IMR-90 (cell line): ENCODE measurements at regions not wholly inside any gene's neighbourhood (a gene's known extent, or its start where the extent isn't known, plus 50 kb on each side); places are given as distances from the start of the nearest gene placed in this dataset.

Source experiments
- ATAC-seq: fragments of 200-7000 bp; cut with Tn5 transposase; 2 replicates; pipeline ENCODE4 v1.9.1; 2020; ENCODE audit warnings: low read depth, mild to moderate bottlenecking, moderate library complexity
- BruUV-seq: library from RNA; stranded (reverse); fragments of 400-500 nt; replicated peaks from 2 replicates; lab custom pipeline; 2021; lab: Mats Ljungman, UMichigan
- CTCF ChIA-PET: fragments of 300-600 bp; formaldehyde crosslinking; extraction: SDS; loops from one replicate; lab custom pipeline; 2021; ENCODE audit warnings: antibody characterized with exemption; lab: Yijun Ruan, JAX
- POLR2A ChIA-PET: fragments of 300-600 bp; sonication (Branson Sonifier 250); formaldehyde crosslinking; loops from one replicate; lab custom pipeline; 2022; ENCODE audit warnings: antibody characterized with exemption; ENCODE audit not compliant: unreplicated experiment; lab: Charles Lee
- DNase-seq: peaks from one replicate; pipeline ENCODE4 v3.0.0; 2013
- H2AFZ ChIP-seq: replicated peaks from 2 replicates; pipeline ENCODE3; 2013; ENCODE audit warnings: low read length, mild to moderate bottlenecking; ENCODE audit not compliant: poor library complexity
- H2AK5ac ChIP-seq: 2 replicates; pipeline ENCODE4 v1.6.1; 2013; ENCODE audit warnings: low read depth, low read length, inconsistent platforms
- H2AK9ac ChIP-seq: replicated peaks from 2 replicates; pipeline ENCODE3; 2013; ENCODE audit warnings: mild to moderate bottlenecking, low read depth, low read length, moderate library complexity; ENCODE audit not compliant: poor library complexity
- H2BK120ac ChIP-seq: 2 replicates; pipeline ENCODE4 v1.6.1; 2013; ENCODE audit warnings: low read depth, low read length, inconsistent platforms
- H2BK15ac ChIP-seq: 3 replicates; pipeline ENCODE4 v1.6.1; 2013; ENCODE audit warnings: low read depth, low read length, inconsistent platforms
- H2BK20ac ChIP-seq: 2 replicates; pipeline ENCODE4 v1.6.1; 2013; ENCODE audit warnings: low read depth, mild to moderate bottlenecking, inconsistent platforms, low read length, moderate library complexity
- H2BK5ac ChIP-seq: 2 replicates; pipeline ENCODE4 v1.6.1; 2013; ENCODE audit warnings: mild to moderate bottlenecking, low read depth, low read length, inconsistent platforms; ENCODE audit not compliant: poor library complexity, severe bottlenecking
- H3K14ac ChIP-seq: replicated peaks from 2 replicates; pipeline ENCODE4 v1.6.1; 2013; ENCODE audit warnings: low read depth, low read length, inconsistent platforms
- H3K18ac ChIP-seq: 2 replicates; pipeline ENCODE4 v1.6.1; 2013; ENCODE audit warnings: low read depth, low read length, control low read depth
- H3K23ac ChIP-seq: 2 replicates; pipeline ENCODE4 v1.6.1; 2013; ENCODE audit warnings: low read depth, low read length, inconsistent platforms
- H3K27ac ChIP-seq: 2 replicates; pipeline ENCODE4 v1.5.1; 2013; ENCODE audit warnings: mild to moderate bottlenecking, control low read depth, low read length; ENCODE audit not compliant: insufficient read depth
- H3K27me3 ChIP-seq: 2 replicates; pipeline ENCODE4 v1.6.1; 2013; ENCODE audit warnings: low read length; ENCODE audit not compliant: control insufficient read depth, insufficient read depth
- H3K36me3 ChIP-seq: 2 replicates; pipeline ENCODE4 v1.6.1; 2013; ENCODE audit warnings: low read length, mixed read lengths; ENCODE audit not compliant: control insufficient read depth, insufficient read depth
- H3K4ac ChIP-seq: 2 replicates; pipeline ENCODE4 v1.6.1; 2013; ENCODE audit warnings: low read depth, low read length, inconsistent platforms
- H3K4me1 ChIP-seq: 2 replicates; pipeline ENCODE4 v1.6.1; 2013; ENCODE audit warnings: low read length, mixed read lengths; ENCODE audit not compliant: control insufficient read depth, insufficient read depth
- H3K4me2 ChIP-seq: 2 replicates; pipeline ENCODE4 v1.6.1; 2013; ENCODE audit warnings: low read depth, mild to moderate bottlenecking, control low read depth, low read length, moderate library complexity
- H3K4me3 ChIP-seq: 2 replicates; pipeline ENCODE4 v1.5.1; 2013; ENCODE audit warnings: low read depth, mild to moderate bottlenecking, control low read depth, low read length, moderate library complexity; ENCODE audit not compliant: insufficient read depth
- H3K56ac ChIP-seq: 2 replicates; pipeline ENCODE4 v1.6.1; 2013; ENCODE audit warnings: low read length, inconsistent platforms; ENCODE audit not compliant: insufficient read depth; ENCODE audit errors: extremely low read depth
- H3K79me1 ChIP-seq, 2 experiments: 2 replicates each; pipeline ENCODE4 v1.6.1; 2013; ENCODE audit warnings: low read length in 2 of 2, inconsistent platforms in 1 of 2, low read depth in 1 of 2
- H3K9ac ChIP-seq: 2 replicates; pipeline ENCODE4 v1.6.1; 2013; ENCODE audit warnings: low read depth, low read length, control low read depth
- H3K9me1 ChIP-seq: 2 replicates; pipeline ENCODE4 v1.6.1; 2013; ENCODE audit warnings: low read length, inconsistent platforms; ENCODE audit not compliant: insufficient read depth
- H3K9me3 ChIP-seq: 2 replicates; pipeline ENCODE4 v1.6.1; 2013; ENCODE audit warnings: low read length; ENCODE audit not compliant: control insufficient read depth, insufficient read depth
- H4K20me1 ChIP-seq: 2 replicates; pipeline ENCODE4 v1.6.1; 2013; ENCODE audit warnings: low read length, inconsistent platforms; ENCODE audit not compliant: insufficient read depth
- H4K5ac ChIP-seq: 2 replicates; pipeline ENCODE4 v1.6.1; 2013; ENCODE audit warnings: mild to moderate bottlenecking, low read depth, low read length, control low read depth
- H4K8ac ChIP-seq, 2 experiments: 2 replicates each; pipeline ENCODE4 v1.6.1; 2013; ENCODE audit warnings: low read depth in 2 of 2, low read length in 2 of 2, control low read depth in 1 of 2, inconsistent platforms in 1 of 2
- H4K91ac ChIP-seq: 2 replicates; pipeline ENCODE4 v1.6.1; 2013; ENCODE audit warnings: low read depth, low read length, inconsistent platforms; ENCODE audit not compliant: insufficient read depth
- CEBPB ChIP-seq: IDR thresholded peaks from 2 replicates; pipeline ENCODE4 v1.6.1; 2012; ENCODE audit warnings: low read depth, low read length, improper control_type of control experiment
- FOS ChIP-seq: fragments of 150-350 bp; IDR thresholded peaks from 2 replicates; pipeline ENCODE4 v1.6.1; 2016; ENCODE audit warnings: low read depth, low read length
- WGBS, 2 experiments: methylation state at CpG; one replicate each; pipeline versions ENCODE4 v1.1.5 to v1.1.7; 2013; ENCODE audit warnings: missing lambda C conversion rate in 2 of 2; ENCODE audit not compliant: insufficient read length in 1 of 2; ENCODE audit errors: extremely low coverage in 2 of 2; 5-methylcytosine and 5-hydroxymethylcytosine counted together
- dilution Hi-C: fragments of 300-500 bp; cut with HindIII; formaldehyde crosslinking; loops from one replicate; pipeline ENCODE4 v1.14.3; 2018; ENCODE audit warnings: low sequenced_read_pairs; ENCODE audit not compliant: unreplicated experiment
- in situ Hi-C: fragments of 300-500 bp; cut with MboI; formaldehyde crosslinking; loops from 3 replicates; pipeline ENCODE4 v1.14.3; 2019; ENCODE audit warnings: low sequenced_read_pairs, inconsistent platforms, mixed read lengths
- intact Hi-C: fragments of 100-400 bp; cut with micrococcal nuclease; formaldehyde crosslinking; loops from 2 replicates; pipeline ENCODE4 v1.10.0; 2022

- intact Hi-C loops (no loop called here), dilution Hi-C loops (no loop called here), in situ Hi-C loops (no loop called here)
- no peak overlapping the region for H4K5ac ChIP-seq
- H4K8ac ChIP-seq, result no peak overlapping the region
- no peak overlapping the region for H3K4me3 ChIP-seq
- no peak overlapping the region for H2BK5ac ChIP-seq
- POLR2A ChIA-PET, result no interaction called here
- no peaks in the 10 kb centered on the region for H3K79me1 ChIP-seq
- H2BK120ac ChIP-seq, result no peak overlapping the region
- no peak overlapping the region for H4K91ac ChIP-seq
- no peak overlapping the region for H3K56ac ChIP-seq
- H3K9me3 ChIP-seq, result peaks cover 5% of the 10 kb centered on the region
- no peak overlapping the region for H3K18ac ChIP-seq
- no peak overlapping the region for H2BK15ac ChIP-seq
- no peaks in the 10 kb centered on the region for H3K36me3 ChIP-seq
- DNase-seq, result no peak
- CTCF ChIA-PET, result no interaction called here
- TF ChIP-seq CEBPB (no peak), FOS (no peak)
- no peak overlapping the region for H3K14ac ChIP-seq
- H3K27me3 ChIP-seq, result no peaks in the 10 kb centered on the region
- no peak overlapping the region for H2AK5ac ChIP-seq
- H3K4ac ChIP-seq, result no peak overlapping the region
- no peak overlapping the region for H2BK20ac ChIP-seq
- 100% methylated on average over 1 of the region's 4 CpGs; no CpG with 5 or more reads in 1 of the 2 experiments for WGBS, 2 experiments
- no peak overlapping the region for H2AFZ ChIP-seq
- no peaks in the 10 kb centered on the region for H3K9me1 ChIP-seq
- no TSS peak for BruUV-seq
- no peak overlapping the region for H3K23ac ChIP-seq
- H3K9ac ChIP-seq, result no peak overlapping the region
- no peak overlapping the region for H2AK9ac ChIP-seq
- no peak for ATAC-seq
- H4K20me1 ChIP-seq, result no peaks in the 10 kb centered on the region
- H3K4me1 ChIP-seq, result peaks cover 3% of the 10 kb centered on the region
- no peak overlapping the region for H3K4me2 ChIP-seq
- H3K27ac ChIP-seq, result no peak overlapping the region
Measured at GRCh38 chr4:26101011-26101410, 187.0 kb downstream of the SMIM20 start.
